ENCODE measurements at regions not wholly inside any gene's neighbourhood (a gene's known extent, or its start where the extent isn't known, plus 50 kb on each side); places are given as distances from the start of the nearest gene placed in this dataset.

- TF ChIP-seq POLR2A (IDR thresholded peaks at IDR 0.05), result no peak
- no peak for TF ChIP-seq CTCF (IDR thresholded peaks at IDR 0.05)
Observed at GRCh38 chr1:157233131-157233530, 94.9 kb upstream of the ETV3 start.
